NCI-H2171 (cell line): ENCODE measurements at regions not wholly inside any gene's neighbourhood (a gene's known extent, or its start where the extent isn't known, plus 50 kb on each side); places are given as distances from the start of the nearest gene placed in this dataset.

Experiments used
- DNase-seq: peaks from one replicate; lab custom pipeline; 2025; lab: John Stamatoyannopoulos, UW

- DNase-seq = no peak
Observed at GRCh38 chr13:83332751-83333150, 549.5 kb downstream of the SLITRK1 start.

GRCh38 chr13:83327091-83327490, 555.2 kb downstream of the SLITRK1 start:
- no peak for DNase-seq

DNA sequence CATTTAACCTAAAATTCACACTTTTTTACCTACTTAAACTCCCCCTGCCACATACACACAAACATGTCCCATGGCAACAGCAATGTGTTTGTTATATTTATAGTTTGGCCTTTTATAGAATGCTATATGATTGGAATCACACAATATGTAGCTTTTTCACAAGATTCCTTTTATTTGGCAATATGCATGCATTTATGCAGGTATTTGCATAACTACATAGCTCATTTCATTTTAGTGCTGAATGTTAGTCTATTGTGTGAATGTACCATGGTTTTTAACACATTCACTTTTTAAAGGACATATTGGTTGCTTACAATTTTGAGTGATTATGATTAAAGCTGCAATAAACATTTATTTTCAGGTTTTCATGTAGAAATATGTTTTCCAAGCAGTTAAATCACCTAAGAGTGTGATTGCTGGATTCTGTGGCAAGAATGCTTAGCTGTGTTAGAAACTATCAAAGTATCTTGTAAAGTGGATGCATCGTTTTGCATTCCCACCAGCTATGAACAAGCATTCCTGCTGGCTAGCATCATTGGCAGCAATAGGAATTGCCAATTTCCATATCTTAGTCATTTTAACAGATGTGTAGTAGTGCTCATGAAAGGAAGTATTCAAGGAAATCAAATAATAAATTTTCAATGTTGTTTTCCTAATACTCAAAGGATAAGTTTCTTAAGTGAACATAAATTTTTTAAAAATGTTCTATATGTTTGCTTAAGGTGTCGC, 557.0 kb downstream of the SLITRK1 start:
- no peak for DNase-seq

DNA sequence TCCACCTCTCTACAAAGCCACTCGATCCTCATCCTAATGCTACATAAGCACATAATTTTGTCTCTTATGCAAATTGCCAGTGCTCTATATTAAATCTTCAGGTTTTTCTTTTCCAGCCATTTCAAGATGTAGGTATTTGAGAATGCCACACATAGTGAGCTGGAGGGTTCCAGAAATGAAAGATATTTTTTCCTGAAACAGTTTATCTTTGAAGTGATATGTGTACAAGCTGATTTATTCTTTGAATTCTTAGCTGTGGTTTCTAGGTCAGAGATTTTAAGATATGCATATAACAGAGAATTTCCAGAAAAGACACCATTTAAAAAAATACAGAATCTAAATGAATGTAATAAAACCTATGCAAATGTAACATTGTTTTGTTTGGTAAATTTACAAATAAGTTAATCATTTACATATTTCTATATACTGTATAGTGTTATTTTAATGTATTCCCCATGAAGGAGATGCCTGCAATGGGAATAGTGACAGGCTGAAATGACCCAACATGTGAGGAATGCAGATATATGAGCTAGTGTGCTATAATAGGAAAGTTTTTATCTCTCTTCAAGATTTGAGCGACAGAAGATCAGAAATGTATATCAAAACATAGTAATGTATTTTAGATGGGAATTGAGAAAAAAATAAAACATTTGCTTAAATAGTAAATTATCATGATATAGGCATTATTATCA, 570.2 kb downstream of the SLITRK1 start:
- DNase-seq = no peak

- DNase-seq = no peak
Observed at GRCh38 chr13:83298617-83299016, 583.7 kb downstream of the SLITRK1 start.

GRCh38 chr13:83297586-83298290, 584.5 kb downstream of the SLITRK1 start:
- no peak for DNase-seq

GRCh38 chr13:83295686-83296085, 586.6 kb downstream of the SLITRK1 start:
- no peak for DNase-seq

GRCh38 chr13:83286737-83287136, 595.5 kb downstream of the SLITRK1 start:
- no peak for DNase-seq

DNA sequence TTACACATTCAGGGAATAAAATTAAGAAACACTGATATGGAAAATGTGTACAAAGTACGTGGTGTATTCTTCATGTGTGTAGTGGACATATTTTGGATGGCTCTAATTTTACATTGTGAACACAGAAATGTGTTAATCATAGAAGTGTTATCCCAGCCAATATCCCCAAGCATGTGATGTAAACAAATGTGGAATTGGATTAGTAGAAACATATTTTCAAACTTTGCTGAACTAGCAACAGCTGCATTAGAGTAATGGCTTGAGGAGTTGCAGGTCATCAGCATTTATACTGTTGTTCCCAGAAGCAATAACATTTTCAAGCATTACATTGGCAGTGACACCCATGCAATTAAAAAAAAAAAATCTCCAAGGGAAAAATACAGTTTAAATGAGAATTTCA, 600.6 kb downstream of the SLITRK1 start:
- no peak for DNase-seq

GRCh38 chr13:83274679-83275078, 607.6 kb downstream of the SLITRK1 start:
- DNase-seq = no peak

DNA sequence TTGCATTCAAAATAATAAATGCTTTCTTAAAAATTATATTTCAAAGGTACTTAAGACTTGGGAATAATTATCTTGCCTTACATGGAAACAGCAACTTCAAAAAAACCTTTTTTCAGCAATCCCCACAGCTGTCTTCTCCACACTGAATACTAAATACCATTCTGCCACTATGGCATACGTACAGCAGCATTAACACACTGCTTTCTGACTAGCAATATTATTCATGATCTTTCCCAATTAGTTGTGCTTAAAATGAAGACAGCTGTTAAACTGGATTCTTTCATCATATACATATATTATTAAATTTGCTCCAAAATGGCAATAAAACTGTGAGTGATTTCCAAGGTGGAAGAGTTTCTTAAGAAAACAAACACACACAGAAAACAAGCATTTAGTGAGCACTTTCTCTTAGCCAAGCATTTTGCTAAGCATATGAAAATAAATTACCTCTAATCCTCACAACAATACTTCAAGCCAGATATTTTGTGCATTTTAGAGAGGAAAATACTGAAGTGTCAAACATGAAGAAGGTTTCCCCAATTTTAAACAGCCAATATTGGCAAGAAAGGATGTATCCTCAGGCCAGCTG, 609.5 kb downstream of the SLITRK1 start:
- no peak for DNase-seq

- no peak for DNase-seq
Observed at GRCh38 chr13:83272076-83272475, 610.2 kb downstream of the SLITRK1 start.

- no peak for DNase-seq
Observed at GRCh38 chr13:83265279-83265678, 617.0 kb downstream of the SLITRK1 start.

DNA sequence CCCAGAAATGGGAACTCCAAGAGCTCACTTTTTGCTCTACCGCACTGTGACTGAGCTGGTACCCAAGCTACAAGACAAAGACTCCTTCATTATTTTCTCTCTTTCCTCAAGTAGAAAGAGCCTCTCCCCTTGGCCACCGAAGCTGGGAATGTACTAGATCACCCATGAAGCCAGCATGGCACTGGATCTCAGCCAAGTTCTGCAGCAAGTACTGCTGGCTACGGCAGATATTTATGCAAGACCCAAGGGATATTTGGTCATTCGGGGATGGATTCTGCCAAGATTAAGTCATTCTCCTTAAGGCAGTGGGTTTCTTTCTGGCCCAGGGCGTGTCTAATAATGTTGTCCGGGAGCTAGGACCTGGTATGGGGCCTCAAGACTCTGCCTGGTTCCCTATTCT, 633.5 kb downstream of the SLITRK1 start:
- no peak for DNase-seq

- no peak for DNase-seq
Observed at GRCh38 chr13:83232626-83233025, 649.6 kb downstream of the SLITRK1 start.

DNA sequence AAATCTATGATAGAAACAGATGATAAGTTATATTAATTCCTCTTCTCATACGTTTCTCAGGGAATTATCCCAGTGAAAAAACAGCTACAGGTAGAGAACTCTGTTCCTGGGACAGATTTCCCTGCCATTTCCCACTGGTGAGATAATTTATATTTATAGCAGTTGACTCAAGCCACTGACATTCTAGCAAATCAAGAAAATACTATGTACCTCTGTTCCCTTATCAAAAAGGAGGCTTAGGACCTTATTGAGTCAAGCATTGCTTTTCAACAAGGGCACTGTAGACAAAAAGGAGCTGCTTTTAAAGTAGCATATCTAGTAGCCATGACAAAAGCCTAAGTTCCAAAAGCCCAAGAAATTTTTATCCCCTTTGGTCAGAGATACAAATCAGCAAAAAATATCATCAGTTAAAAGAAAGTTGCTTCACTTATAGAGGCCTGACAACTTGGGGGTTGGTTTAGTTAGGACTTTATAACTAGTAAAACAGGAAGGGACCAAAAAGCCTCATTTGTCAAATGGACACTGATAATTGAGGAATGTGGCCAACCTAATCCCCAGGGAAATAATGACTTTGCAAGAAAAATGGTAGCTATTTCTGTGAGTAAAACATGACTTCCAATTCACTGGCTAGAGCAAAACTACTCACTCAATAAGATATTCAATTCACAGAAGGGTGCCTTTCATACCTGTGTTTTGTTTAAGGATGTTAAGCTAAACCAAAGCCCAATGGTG, 652.5 kb downstream of the SLITRK1 start:
- DNase-seq = no peak

DNA sequence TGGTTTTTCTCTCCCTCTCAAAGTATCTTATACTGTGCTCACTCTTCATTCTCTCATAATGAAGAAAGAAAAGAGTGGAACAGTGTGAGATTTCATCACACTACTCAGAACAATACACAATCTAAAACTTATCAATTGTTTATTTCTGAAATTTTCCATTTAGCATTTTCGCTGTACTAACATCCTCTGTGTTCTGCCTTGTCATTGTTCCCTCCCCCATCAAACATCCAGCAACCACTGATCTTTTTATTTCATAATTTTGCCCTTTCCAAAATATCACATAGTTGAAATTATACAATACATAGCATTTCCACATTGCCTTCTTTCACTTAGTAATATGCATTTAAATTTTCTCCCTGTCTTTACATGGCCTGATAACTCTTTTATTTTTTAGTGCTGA, 658.7 kb downstream of the SLITRK1 start:
- no peak for DNase-seq

- no peak for DNase-seq
Observed at GRCh38 chr13:83221813-83222241, 660.4 kb downstream of the SLITRK1 start.

DNA sequence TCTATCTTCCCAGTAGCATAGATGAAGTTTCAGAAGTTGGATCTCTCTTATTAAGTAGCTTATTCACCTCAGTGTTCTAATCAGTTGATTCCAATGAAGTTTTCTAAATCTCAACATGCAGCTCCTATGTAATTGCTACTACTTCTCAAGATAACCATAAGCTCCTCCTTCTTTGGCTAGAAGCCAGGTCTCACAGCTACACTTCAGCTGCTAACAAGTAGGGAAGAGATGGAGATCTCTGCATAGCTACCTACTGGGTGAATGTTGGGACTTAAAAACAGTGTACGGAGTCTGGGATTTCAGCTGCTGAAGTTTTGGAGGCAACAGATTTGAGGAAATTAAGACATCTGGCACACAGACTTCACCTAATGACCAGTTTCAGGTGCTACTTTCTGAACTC, 661.0 kb downstream of the SLITRK1 start:
- DNase-seq = no peak

DNA sequence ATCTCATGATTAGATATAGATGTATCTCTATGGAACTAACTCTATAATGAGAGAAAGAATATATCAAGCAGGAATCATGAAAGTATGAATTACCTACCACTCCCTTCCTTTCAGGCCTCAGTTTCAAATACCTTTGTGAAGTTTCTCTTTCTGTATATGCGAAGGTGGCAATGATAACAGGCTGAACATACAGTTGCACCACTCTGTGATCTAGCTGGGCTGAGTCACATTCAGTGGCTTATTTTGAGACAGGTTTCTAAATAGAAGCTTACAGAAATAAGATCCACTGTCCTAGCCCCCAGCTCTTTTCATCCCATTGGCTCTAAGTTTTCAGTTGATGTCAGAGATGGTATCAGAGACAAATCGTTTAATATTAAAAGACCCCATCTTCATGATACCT, 662.0 kb downstream of the SLITRK1 start:
- DNase-seq = no peak

- DNase-seq = no peak
Observed at GRCh38 chr13:83219832-83220231, 662.4 kb downstream of the SLITRK1 start.
